HG02678 (cell line): ENCODE measurements at regions not wholly inside any gene's neighbourhood (a gene's known extent, or its start where the extent isn't known, plus 50 kb on each side); places are given as distances from the start of the nearest gene placed in this dataset.
A peak's percentile ranks its signal among the peaks of the same experiment; 100 is the strongest.

Experiments
- ATAC-seq: cut with Tn5 transposase; IDR thresholded peaks from one replicate; pipeline ENCODE4 v1.9.1; 2021; ENCODE audit warnings: mild to moderate bottlenecking, moderate library complexity; ENCODE audit not compliant: unreplicated experiment

- ATAC-seq, result no peak
These were observed 111.0 kb upstream of the KL start for GRCh38 chr13:32905063-32905863.

GRCh38 chr13:32905864-32906180 lies 110.4 kb upstream of the KL start:
- ATAC-seq, result no peak

GRCh38 chr13:32907211-32907610 lies 109.0 kb upstream of the KL start:
- no peak for ATAC-seq

- no peak for ATAC-seq
These were observed 105.7 kb upstream of the KL start for GRCh38 chr13:32910530-32910929.

- ATAC-seq, result peak; percentile 72
These were observed 104.7 kb upstream of the KL start for GRCh38 chr13:32911506-32911905.

GRCh38 chr13:32914686-32915085 lies 101.5 kb upstream of the KL start:
- ATAC-seq, result no peak

GRCh38 chr13:32917504-32917903 lies 98.7 kb upstream of the KL start:
- ATAC-seq, result no peak

- ATAC-seq, result no peak
These were observed 92.5 kb upstream of the KL start for GRCh38 chr13:32923725-32924124.

GRCh38 chr13:32924886-32925285 lies 91.3 kb upstream of the KL start:
- ATAC-seq, result no peak

GRCh38 chr13:32925506-32925905 lies 90.7 kb upstream of the KL start:
- ATAC-seq, result no peak

GRCh38 chr13:32932376-32932775 lies 83.8 kb upstream of the KL start:
- no peak for ATAC-seq

GRCh38 chr13:32936716-32937115 lies 79.5 kb upstream of the KL start:
- ATAC-seq, result no peak

GRCh38 chr13:32938314-32938713 lies 77.9 kb upstream of the KL start:
- ATAC-seq, result no peak

- no peak for ATAC-seq
These were observed 77.3 kb upstream of the KL start for GRCh38 chr13:32938907-32939306.

- no peak for ATAC-seq
These were observed 75.6 kb upstream of the KL start for GRCh38 chr13:32940601-32941000.

GRCh38 chr13:32941368-32941767 lies 74.9 kb upstream of the KL start:
- no peak for ATAC-seq

GRCh38 chr13:32946558-32946957 lies 69.7 kb upstream of the KL start:
- no peak for ATAC-seq

GRCh38 chr13:32947411-32948276 lies 68.6 kb upstream of the KL start:
- no peak for ATAC-seq

GRCh38 chr13:32949820-32950219 lies 66.4 kb upstream of the KL start:
- ATAC-seq, result no peak

GRCh38 chr13:32951580-32951979 lies 64.6 kb upstream of the KL start:
- no peak for ATAC-seq

GRCh38 chr13:32955881-32956594 lies 60.2 kb upstream of the KL start:
- ATAC-seq, result no peak

- no peak for ATAC-seq
These were observed 59.7 kb upstream of the KL start for GRCh38 chr13:32956595-32956933.
